ENCODE measurements at regions not wholly inside any gene's neighbourhood (a gene's known extent, or its start where the extent isn't known, plus 50 kb on each side); places are given as distances from the start of the nearest gene placed in this dataset.
"Not testable (repeated sequence)": the region's sequence is repeated elsewhere in the genome, so short reads cannot be mapped to it uniquely, and the experiment has no call there.

- DNase-seq, result no peak
- Mint-ChIP-seq H3K4me1 (no peaks in the 10 kb centered on the region), H3K4me3 (no peak overlapping the region), H3K36me3 (ENCODE audit: low read depth) (no peaks in the 10 kb centered on the region), H3K27ac (no peak overlapping the region), H3K27me3 (no peaks in the 10 kb centered on the region)
- no peaks in the 10 kb centered on the region for H3K9me3 ChIP-seq (ENCODE audit: control insufficient read depth, low read length, poor library complexity, severe bottlenecking)
- ATAC-seq, result no peak
Observed at GRCh38 chr5:8814105-8814504, 731.8 kb downstream of the SEMA5A start.

DNA sequence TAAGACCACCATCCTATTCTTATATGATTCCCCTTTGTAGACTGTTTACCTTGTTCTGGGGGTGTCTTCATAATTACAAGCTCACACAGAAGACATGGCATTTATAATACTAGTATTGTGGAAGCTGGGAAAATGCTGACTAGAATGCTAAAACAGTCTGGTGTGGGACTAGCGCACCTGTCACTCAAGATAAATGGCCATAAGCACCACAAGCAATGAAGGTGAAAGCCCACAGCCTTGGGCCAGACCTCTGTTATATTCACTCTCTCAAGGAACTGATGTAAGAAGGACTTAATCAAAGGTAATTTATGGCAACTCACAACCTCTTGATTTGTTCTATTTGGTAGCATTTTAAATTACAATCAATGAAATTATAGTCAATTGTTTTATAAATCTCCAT is 721.5 kb downstream of the SEMA5A start:
- H3K4me1 Mint-ChIP-seq, result no peaks in the 10 kb centered on the region
- no peak overlapping the region for H3K27ac Mint-ChIP-seq
- H3K36me3 Mint-ChIP-seq (ENCODE audit: low read depth), result no peaks in the 10 kb centered on the region
- no peak for ATAC-seq
- DNase-seq, result no peak
- H3K27me3 Mint-ChIP-seq, result no peaks in the 10 kb centered on the region
- no peaks in the 10 kb centered on the region for H3K9me3 ChIP-seq (ENCODE audit: control insufficient read depth, low read length, poor library complexity, severe bottlenecking)
- H3K4me3 Mint-ChIP-seq, result no peak overlapping the region

DNA sequence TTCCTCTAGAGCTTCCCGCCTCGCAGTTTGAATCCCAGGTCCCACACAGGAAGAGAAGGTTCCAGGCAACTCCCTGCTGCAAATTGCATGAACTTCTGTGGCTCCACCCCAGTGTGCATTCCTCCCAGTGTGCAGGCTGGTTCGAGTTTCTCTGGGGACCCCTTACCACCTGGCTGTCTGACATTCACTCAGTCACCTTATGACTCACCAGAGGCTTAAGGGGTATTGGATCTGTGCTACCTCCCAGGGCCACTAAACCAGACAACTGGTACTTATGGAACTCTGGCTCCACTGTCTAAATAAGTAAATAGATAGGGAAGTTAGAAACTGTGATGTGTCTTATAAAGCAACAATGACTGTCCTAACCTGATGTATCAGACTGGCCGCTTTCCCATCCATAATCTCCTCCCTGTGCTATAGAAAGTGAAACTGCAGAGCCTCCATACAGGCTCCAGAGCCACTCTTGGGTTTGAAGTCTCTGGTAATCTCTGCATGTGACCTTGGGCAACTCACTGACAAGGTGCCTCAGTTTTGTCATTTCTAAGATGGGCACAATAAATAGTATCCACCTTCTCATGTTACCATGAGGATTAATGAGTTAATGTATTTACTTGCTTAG is 720.6 kb downstream of the SEMA5A start:
- Mint-ChIP-seq H3K4me3 (no peak overlapping the region), H3K27me3 (no peaks in the 10 kb centered on the region), H3K36me3 (ENCODE audit: low read depth) (no peaks in the 10 kb centered on the region), H3K4me1 (no peaks in the 10 kb centered on the region), H3K27ac (no peak overlapping the region)
- H3K9me3 ChIP-seq (ENCODE audit: control insufficient read depth, low read length, poor library complexity, severe bottlenecking), result no peaks in the 10 kb centered on the region
- no peak for ATAC-seq
- DNase-seq, result no peak

GRCh38 chr5:8826508-8826907 is 719.4 kb downstream of the SEMA5A start:
- H3K36me3 Mint-ChIP-seq (ENCODE audit: low read depth), result no peaks in the 10 kb centered on the region
- H3K4me3 Mint-ChIP-seq, result no peak overlapping the region
- no peaks in the 10 kb centered on the region for H3K27me3 Mint-ChIP-seq
- H3K27ac Mint-ChIP-seq, result no peak overlapping the region
- H3K9me3 ChIP-seq (ENCODE audit: control insufficient read depth, low read length, poor library complexity, severe bottlenecking), result no peaks in the 10 kb centered on the region
- ATAC-seq (no peak), DNase-seq (no peak)
- no peaks in the 10 kb centered on the region for H3K4me1 Mint-ChIP-seq

- DNase-seq (no peak), ATAC-seq (no peak)
- no peaks in the 10 kb centered on the region for H3K9me3 ChIP-seq (ENCODE audit: control insufficient read depth, low read length, poor library complexity, severe bottlenecking)
- Mint-ChIP-seq H3K27me3 (no peaks in the 10 kb centered on the region), H3K36me3 (ENCODE audit: low read depth) (no peaks in the 10 kb centered on the region), H3K27ac (no peak overlapping the region), H3K4me1 (no peaks in the 10 kb centered on the region), H3K4me3 (no peak overlapping the region)
Observed at GRCh38 chr5:8827696-8828095, 718.2 kb downstream of the SEMA5A start.

DNA sequence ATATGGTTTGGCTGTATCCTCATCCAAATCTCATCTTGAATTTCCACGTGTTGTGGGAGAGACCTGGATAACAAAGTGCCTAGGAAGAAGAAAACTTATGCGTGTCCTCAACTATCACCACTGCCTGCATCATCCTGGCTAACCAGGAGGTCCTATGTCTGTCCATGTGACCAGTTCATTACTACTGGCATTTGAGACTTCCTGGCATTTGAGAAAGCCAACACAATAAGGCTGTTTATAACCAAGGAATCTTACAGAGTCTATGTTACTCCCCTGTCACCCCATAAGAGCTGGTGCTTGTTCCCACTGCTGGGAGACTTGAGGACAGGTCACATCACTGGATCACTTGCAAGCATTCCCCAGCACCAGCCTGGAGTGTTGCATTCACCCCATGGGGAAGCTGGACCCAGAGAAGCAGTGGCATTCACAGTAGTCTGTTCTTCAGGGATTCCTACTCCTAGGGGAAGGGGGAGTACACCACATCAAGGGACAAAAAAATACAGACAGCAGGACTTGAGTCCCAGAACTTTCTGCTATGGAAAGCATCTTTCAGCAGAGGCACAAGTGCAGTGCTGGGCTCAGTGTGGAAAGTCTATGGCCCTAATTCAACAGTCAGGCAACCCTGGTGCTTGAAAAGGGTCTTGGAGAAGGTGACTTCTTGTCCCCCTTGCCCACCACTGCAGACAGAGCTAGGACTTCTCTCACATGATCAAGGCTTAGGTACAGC is 717.1 kb downstream of the SEMA5A start:
- DNase-seq, result no peak
- Mint-ChIP-seq H3K4me3 (no peak overlapping the region), H3K27me3 (no peaks in the 10 kb centered on the region), H3K4me1 (no peaks in the 10 kb centered on the region), H3K27ac (no peak overlapping the region), H3K36me3 (ENCODE audit: low read depth) (no peaks in the 10 kb centered on the region)
- no peaks in the 10 kb centered on the region for H3K9me3 ChIP-seq (ENCODE audit: control insufficient read depth, low read length, poor library complexity, severe bottlenecking)
- ATAC-seq, result no peak

GRCh38 chr5:8829323-8830029 is 716.4 kb downstream of the SEMA5A start:
- DNase-seq (no peak), ATAC-seq (no peak)
- no peak overlapping the region for H3K4me3 Mint-ChIP-seq
- no peaks in the 10 kb centered on the region for H3K36me3 Mint-ChIP-seq (ENCODE audit: low read depth)
- H3K9me3 ChIP-seq (ENCODE audit: control insufficient read depth, low read length, poor library complexity, severe bottlenecking), result no peaks in the 10 kb centered on the region
- no peak overlapping the region for H3K27ac Mint-ChIP-seq
- H3K4me1 Mint-ChIP-seq, result no peaks in the 10 kb centered on the region
- H3K27me3 Mint-ChIP-seq, result no peaks in the 10 kb centered on the region

- H3K9me3 ChIP-seq (ENCODE audit: control insufficient read depth, low read length, poor library complexity, severe bottlenecking), result no peaks in the 10 kb centered on the region
- no peak overlapping the region for H3K27ac Mint-ChIP-seq
- no peak overlapping the region for H3K4me3 Mint-ChIP-seq
- no peak for DNase-seq
- H3K27me3 Mint-ChIP-seq, result no peaks in the 10 kb centered on the region
- H3K36me3 Mint-ChIP-seq (ENCODE audit: low read depth), result no peaks in the 10 kb centered on the region
- ATAC-seq, result no peak
- H3K4me1 Mint-ChIP-seq, result no peaks in the 10 kb centered on the region
Observed at GRCh38 chr5:8831251-8831650, 714.6 kb downstream of the SEMA5A start.

- no peak for ATAC-seq
- H3K27me3 Mint-ChIP-seq, result no peaks in the 10 kb centered on the region
Observed at GRCh38 chr5:8831854-8832253, 714.0 kb downstream of the SEMA5A start.

GRCh38 chr5:8839361-8840055 is 706.4 kb downstream of the SEMA5A start:
- H3K36me3 Mint-ChIP-seq (ENCODE audit: low read depth), result no peaks in the 10 kb centered on the region
- ATAC-seq (no peak), DNase-seq (no peak)
- no peak overlapping the region for H3K27ac Mint-ChIP-seq
- H3K4me3 Mint-ChIP-seq, result no peak overlapping the region
- no peaks in the 10 kb centered on the region for H3K9me3 ChIP-seq (ENCODE audit: control insufficient read depth, low read length, poor library complexity, severe bottlenecking)
- H3K4me1 Mint-ChIP-seq, result no peaks in the 10 kb centered on the region
- no peaks in the 10 kb centered on the region for H3K27me3 Mint-ChIP-seq

More at GRCh38 chr5:8831854-8832253, 714.0 kb downstream of the SEMA5A start:
- H3K9me3 ChIP-seq (ENCODE audit: control insufficient read depth, low read length, poor library complexity, severe bottlenecking), result no peaks in the 10 kb centered on the region
- Mint-ChIP-seq H3K4me3 (no peak overlapping the region), H3K4me1 (no peaks in the 10 kb centered on the region), H3K27ac (no peak overlapping the region), H3K36me3 (ENCODE audit: low read depth) (no peaks in the 10 kb centered on the region)
- DNase-seq, result no peak

DNA sequence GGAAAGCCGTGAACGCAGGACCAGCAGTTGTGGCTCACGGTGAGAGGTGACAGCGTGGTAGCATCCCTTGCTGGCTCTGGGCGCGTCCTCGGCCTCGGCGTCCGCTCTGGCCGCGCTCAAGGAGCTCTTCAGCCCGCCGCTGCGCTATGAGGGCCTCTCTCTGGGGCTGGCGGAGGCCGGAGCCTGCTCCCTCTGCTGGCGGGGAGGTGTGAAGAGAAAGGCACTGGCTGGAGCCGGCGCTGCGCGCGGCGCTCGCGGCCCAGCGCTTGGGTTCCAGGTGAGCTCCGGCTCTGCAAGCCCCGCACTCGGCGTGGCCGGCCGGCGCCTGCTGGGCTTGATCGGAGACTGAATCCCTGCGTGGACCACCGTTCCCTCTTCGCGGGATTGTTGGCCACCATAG is 705.6 kb downstream of the SEMA5A start:
- no peak for ATAC-seq

GRCh38 chr5:8840746-8841145 is 705.1 kb downstream of the SEMA5A start:
- H3K27ac Mint-ChIP-seq; ATAC-seq; H3K27me3 Mint-ChIP-seq; H3K9me3 ChIP-seq (ENCODE audit: control insufficient read depth, low read length, poor library complexity, severe bottlenecking); H3K36me3 Mint-ChIP-seq (ENCODE audit: low read depth); H3K4me3 Mint-ChIP-seq; DNase-seq; H3K4me1 Mint-ChIP-seq: not testable (repeated sequence)

More for the DNA sequence above, 705.6 kb downstream of the SEMA5A start:
- Mint-ChIP-seq H3K27me3 (no peaks in the 10 kb centered on the region), H3K4me1 (no peaks in the 10 kb centered on the region), H3K4me3 (no peak overlapping the region), H3K36me3 (ENCODE audit: low read depth) (no peaks in the 10 kb centered on the region), H3K27ac (no peak overlapping the region)
- DNase-seq, result no peak
- H3K9me3 ChIP-seq (ENCODE audit: control insufficient read depth, low read length, poor library complexity, severe bottlenecking), result no peaks in the 10 kb centered on the region

- H3K9me3 ChIP-seq (ENCODE audit: control insufficient read depth, low read length, poor library complexity, severe bottlenecking), result no peaks in the 10 kb centered on the region
- no peak overlapping the region for H3K4me3 Mint-ChIP-seq
- ATAC-seq (no peak), DNase-seq (no peak)
- no peaks in the 10 kb centered on the region for H3K36me3 Mint-ChIP-seq (ENCODE audit: low read depth)
- no peaks in the 10 kb centered on the region for H3K27me3 Mint-ChIP-seq
- no peak overlapping the region for H3K27ac Mint-ChIP-seq
- no peaks in the 10 kb centered on the region for H3K4me1 Mint-ChIP-seq
Observed at GRCh38 chr5:8842971-8843551, 702.8 kb downstream of the SEMA5A start.
